HG03060 (cell line): ENCODE measurements at regions not wholly inside any gene's neighbourhood (a gene's known extent, or its start where the extent isn't known, plus 50 kb on each side); places are given as distances from the start of the nearest gene placed in this dataset.
"Not testable (repeated sequence)": the region's sequence is repeated elsewhere in the genome, so short reads cannot be mapped to it uniquely, and the experiment has no call there.

Experiments
- ATAC-seq: cut with Tn5 transposase; IDR thresholded peaks from one replicate; pipeline ENCODE4 v1.9.1; 2021; ENCODE audit warnings: low read depth, moderate number of reproducible peaks; ENCODE audit not compliant: unreplicated experiment

- no peak for ATAC-seq
These were observed 448.0 kb downstream of the KCNT2 start for GRCh38 chr1:196160066-196160795.

GRCh38 chr1:196155586-196155985 lies 452.7 kb downstream of the KCNT2 start:
- ATAC-seq: no peak

GRCh38 chr1:196152975-196153374 lies 455.3 kb downstream of the KCNT2 start:
- ATAC-seq: peak; percentile 71

GRCh38 chr1:196152086-196152485 lies 456.2 kb downstream of the KCNT2 start:
- no peak for ATAC-seq

GRCh38 chr1:196148367-196148970 lies 459.8 kb downstream of the KCNT2 start:
- ATAC-seq: no peak

GRCh38 chr1:196147530-196147929 lies 460.7 kb downstream of the KCNT2 start:
- no peak for ATAC-seq

GRCh38 chr1:196145151-196145550 lies 463.1 kb downstream of the KCNT2 start:
- not testable (repeated sequence) for ATAC-seq

- no peak for ATAC-seq
These were observed 463.7 kb downstream of the KCNT2 start for GRCh38 chr1:196144588-196144987.

- ATAC-seq: no peak
These were observed 464.5 kb downstream of the KCNT2 start for GRCh38 chr1:196143602-196144342.

GRCh38 chr1:196142111-196142640 lies 466.1 kb downstream of the KCNT2 start:
- no peak for ATAC-seq

GRCh38 chr1:196136396-196136795 lies 471.8 kb downstream of the KCNT2 start:
- ATAC-seq: no peak

- ATAC-seq: no peak
These were observed 476.5 kb downstream of the KCNT2 start for GRCh38 chr1:196131691-196132090.

GRCh38 chr1:196128835-196129234 lies 479.4 kb downstream of the KCNT2 start:
- no peak for ATAC-seq

GRCh38 chr1:196121181-196121580 lies 487.1 kb downstream of the KCNT2 start:
- no peak for ATAC-seq

- ATAC-seq: no peak
These were observed 492.6 kb downstream of the KCNT2 start for GRCh38 chr1:196115646-196116045.

GRCh38 chr1:196114193-196114592 lies 494.0 kb downstream of the KCNT2 start:
- no peak for ATAC-seq

GRCh38 chr1:196108990-196109389 lies 499.2 kb downstream of the KCNT2 start:
- ATAC-seq: not testable (repeated sequence)

GRCh38 chr1:196105901-196106300 lies 502.3 kb downstream of the KCNT2 start:
- ATAC-seq: no peak

- no peak for ATAC-seq
These were observed 505.4 kb downstream of the KCNT2 start for GRCh38 chr1:196102826-196103225.

- ATAC-seq: no peak
These were observed 510.2 kb downstream of the KCNT2 start for GRCh38 chr1:196098000-196098399.

- no peak for ATAC-seq
These were observed 513.4 kb downstream of the KCNT2 start for GRCh38 chr1:196094821-196095220.
